K562 (cell line): ENCODE measurements at regions not wholly inside any gene's neighbourhood (a gene's known extent, or its start where the extent isn't known, plus 50 kb on each side); places are given as distances from the start of the nearest gene placed in this dataset.

Source experiments
- ATAC-seq: fragments of 200-7000 bp; cut with Tn5 transposase; 3 replicates; pipeline ENCODE4 v1.9.1; 2020; ENCODE audit warnings: moderate library complexity
- BruUV-seq: library from RNA; stranded (reverse); fragments of 400-500 nt; replicated peaks from 2 replicates; lab custom pipeline; 2021; lab: Mats Ljungman, UMichigan
- CTCF ChIA-PET: fragments of 300-600 bp; formaldehyde crosslinking; extraction: SDS; loops from one replicate; lab custom pipeline; 2021; ENCODE audit warnings: low intra/inter-chr PET ratio; lab: Yijun Ruan, JAX
- POLR2A ChIA-PET: fragments of 300-600, 350-650 bp; sonication (Branson Sonifier 250); formaldehyde crosslinking; extraction: SDS; loops from one replicate; lab custom pipeline; 2021; ENCODE audit warnings: antibody characterized with exemption, inconsistent platforms; lab: Yijun Ruan, JAX
- DNase-seq, 4 experiments: peaks; one replicate each; pipeline versions ENCODE4 v3.0.0 to v3.0.0-alpha.2; 2011 to 2018; ENCODE audit warnings: low spot score in 3 of 4, mixed read lengths in 3 of 4; ENCODE audit errors: extremely low read depth in 1 of 4
- FAIRE-seq: peaks from 2 replicates; lab custom pipeline; 2011; peaks lifted over from hg19 to GRCh38; lab: Jason Lieb, UNC
- H2AFZ ChIP-seq: 2 replicates; pipeline ENCODE4 v1.6.0; 2011; ENCODE audit warnings: low read depth, low read length, control low read depth, inconsistent platforms
- H3K27ac ChIP-seq: fragments of 200-600 bp; 3 replicates; pipeline ENCODE4 v1.8.0; 2011; ENCODE audit warnings: low read depth, mild to moderate bottlenecking, control low read depth, inconsistent platforms, low read length, moderate library complexity, mixed read lengths; ENCODE audit errors: extremely low read depth
- H3K27me3 ChIP-seq, 2 experiments: fragments of 300-600 bp in 1 of 2; 2 replicates in 1 of 2; 3 replicates in 1 of 2; pipeline versions ENCODE4 v1.6.0 to v1.8.0; 2011; ENCODE audit warnings: inconsistent platforms in 2 of 2, low read length in 2 of 2, mild to moderate bottlenecking in 1 of 2, mixed read lengths in 1 of 2, moderate library complexity in 1 of 2; ENCODE audit not compliant: control insufficient read depth in 2 of 2, insufficient read depth in 2 of 2
- H3K36me3 ChIP-seq: fragments of 300-600 bp; 3 replicates; pipeline ENCODE4 v1.8.0; 2011; ENCODE audit warnings: mild to moderate bottlenecking, low read length, inconsistent platforms; ENCODE audit not compliant: control insufficient read depth, insufficient read depth
- H3K4me1 ChIP-seq, 2 experiments: fragments of 200-600 bp in 1 of 2; replicated peaks in 1 of 2; 2 replicates in 1 of 2; 3 replicates in 1 of 2; pipeline versions ENCODE4 v1.5.1 to v1.8.0; 2011; ENCODE audit warnings: inconsistent platforms in 2 of 2, low read length in 2 of 2, mild to moderate bottlenecking in 1 of 2, mixed read lengths in 1 of 2, moderate library complexity in 1 of 2; ENCODE audit not compliant: control insufficient read depth in 2 of 2, insufficient read depth in 2 of 2
- H3K4me2 ChIP-seq: 2 replicates; pipeline ENCODE4 v1.6.1; 2011; ENCODE audit warnings: low read length, control low read depth, inconsistent platforms, mixed read lengths; ENCODE audit not compliant: insufficient read depth
- H3K4me3 ChIP-seq: fragments of 200-600 bp; sonication (generic), shearing (Covaris generic); 2 replicates; pipeline ENCODE4 v1.5.1; 2016; ENCODE audit warnings: control low read depth, inconsistent platforms
- H3K79me2 ChIP-seq: fragments of 200-600 bp; 3 replicates; pipeline ENCODE4 v1.8.0; 2011; ENCODE audit warnings: low read length, inconsistent platforms; ENCODE audit not compliant: control insufficient read depth, insufficient read depth
- H3K9ac ChIP-seq, 2 experiments: 2 replicates each; pipeline versions ENCODE4 v1.6.0 to v1.6.1; 2011; ENCODE audit warnings: low read depth in 2 of 2, low read length in 2 of 2, control low read depth in 1 of 2, inconsistent platforms in 1 of 2, mild to moderate bottlenecking in 1 of 2, mixed read lengths in 1 of 2; ENCODE audit not compliant: insufficient read depth in 1 of 2
- H3K9me1 ChIP-seq: one replicate; pipeline ENCODE4 v1.6.0; 2011; ENCODE audit warnings: inconsistent platforms, mild to moderate bottlenecking, low read length, moderate library complexity; ENCODE audit not compliant: control insufficient read depth, insufficient read depth
- H3K9me3 ChIP-seq: replicated peaks from 2 replicates; pipeline ENCODE4 v1.5.1; 2011; ENCODE audit warnings: low read depth, low read length, inconsistent platforms; ENCODE audit not compliant: control insufficient read depth, insufficient read depth
- H4K20me1 ChIP-seq: replicated peaks from 2 replicates; pipeline ENCODE4 v1.6.1; 2011; ENCODE audit warnings: low read length, inconsistent platforms, mixed read lengths; ENCODE audit not compliant: control insufficient read depth, insufficient read depth
- MXI1 ChIP-seq: IDR thresholded peaks from 2 replicates; pipeline ENCODE4 v1.6.1; 2011; ENCODE audit warnings: low read depth, mild to moderate bottlenecking, improper control_type of control experiment, low read length
- PHF20 ChIP-seq: fragments of 450-650 bp; IDR thresholded peaks from 2 replicates; pipeline ENCODE4 v1.6.1; 2018; ENCODE audit not compliant: partially characterized antibody
- PRMT5 ChIP-seq: sonication (generic); formaldehyde crosslinking; IDR thresholded peaks from 2 replicates; pipeline ENCODE4 v1.5.0; 2020; ENCODE audit warnings: missing genetic modification reagents
- ZFX ChIP-seq: sonication (generic); formaldehyde crosslinking; IDR thresholded peaks from 2 replicates; pipeline ENCODE4 v1.8.0; 2022; ENCODE audit warnings: mild to moderate bottlenecking, missing genetic modification reagents, moderate library complexity
- ZKSCAN3 ChIP-seq: fragments of 250-450 bp; sonication (Bioruptor Pico); IDR thresholded peaks from 2 replicates; pipeline ENCODE4 v1.4.0; 2020
- WGBS: fragments of 100-300 bp; shearing (Covaris generic); methylation state at CpG from one replicate; pipeline ENCODE4 v1.1.6; 2016; ENCODE audit warnings: low coverage, mixed read lengths; ENCODE audit not compliant: insufficient coverage; ENCODE audit errors: missing lambda C conversion rate; 5-methylcytosine and 5-hydroxymethylcytosine counted together
- in situ Hi-C: fragments of 300-500 bp; cut with MboI; formaldehyde crosslinking; loops from 4 replicates; pipeline ENCODE4 v1.15.0; 2018; ENCODE audit warnings: inconsistent platforms, mixed read lengths
- intact Hi-C: fragments of 100-400 bp; cut with micrococcal nuclease; formaldehyde crosslinking; loops from 2 replicates; pipeline ENCODE4 v1.14.2; 2022
- TF ChIP-seq, protein P1 (sequence below): sonication (generic); formaldehyde crosslinking; IDR thresholded peaks from 2 replicates; pipeline ENCODE4 v1.8.1; 2023; ENCODE audit warnings: mild to moderate bottlenecking, missing genetic modification reagents

DNA sequence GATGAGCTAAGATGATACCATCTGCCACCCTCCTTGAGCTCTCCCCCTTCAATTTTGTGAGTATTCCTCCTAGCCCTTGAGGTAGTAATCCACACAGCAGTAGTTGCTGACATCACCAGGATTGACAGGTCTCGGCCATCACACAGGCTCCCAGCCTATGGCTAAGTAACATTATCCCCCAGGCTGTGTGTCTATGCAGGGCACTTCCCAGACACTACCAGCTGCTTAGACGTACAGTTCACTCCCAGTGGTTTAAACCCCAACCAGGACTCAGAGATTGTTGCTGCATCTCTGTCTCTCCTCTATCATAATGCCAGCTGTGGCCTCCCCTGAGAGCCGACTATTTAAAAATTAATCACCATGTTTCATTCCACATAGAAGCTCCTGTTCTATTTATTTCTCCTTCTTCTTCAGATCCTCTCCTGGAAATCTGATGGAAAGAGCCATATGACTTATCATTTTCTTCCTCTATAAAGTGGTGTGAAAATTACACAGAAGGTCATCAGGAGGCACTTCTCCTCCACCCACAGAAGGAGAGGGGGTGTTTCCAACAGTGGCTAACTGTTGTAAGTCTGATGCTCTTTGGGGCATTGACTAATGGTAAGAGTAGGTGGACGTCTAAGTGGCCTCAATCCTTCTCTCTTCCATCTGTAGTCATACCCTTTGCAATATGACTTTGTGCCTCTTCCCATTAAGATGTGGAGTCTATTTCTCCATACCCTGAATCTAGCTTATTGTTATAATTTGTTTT is 396.3 kb downstream of the SETD4 start:
- no peaks in the 10 kb centered on the region for H3K4me1 ChIP-seq
- H3K27ac ChIP-seq, result no peak overlapping the region
- H3K4me2 ChIP-seq, result no peak overlapping the region
- no peaks in the 10 kb centered on the region for H3K9me1 ChIP-seq
- no TSS peak for BruUV-seq
- H3K9me3 ChIP-seq, result no peaks in the 10 kb centered on the region
- H3K27me3 ChIP-seq, result peaks cover 3 to 22% of the 10 kb centered on the region in 2 experiments; a peak in 3 of 5 replicates
- TF ChIP-seq, protein P1, sequence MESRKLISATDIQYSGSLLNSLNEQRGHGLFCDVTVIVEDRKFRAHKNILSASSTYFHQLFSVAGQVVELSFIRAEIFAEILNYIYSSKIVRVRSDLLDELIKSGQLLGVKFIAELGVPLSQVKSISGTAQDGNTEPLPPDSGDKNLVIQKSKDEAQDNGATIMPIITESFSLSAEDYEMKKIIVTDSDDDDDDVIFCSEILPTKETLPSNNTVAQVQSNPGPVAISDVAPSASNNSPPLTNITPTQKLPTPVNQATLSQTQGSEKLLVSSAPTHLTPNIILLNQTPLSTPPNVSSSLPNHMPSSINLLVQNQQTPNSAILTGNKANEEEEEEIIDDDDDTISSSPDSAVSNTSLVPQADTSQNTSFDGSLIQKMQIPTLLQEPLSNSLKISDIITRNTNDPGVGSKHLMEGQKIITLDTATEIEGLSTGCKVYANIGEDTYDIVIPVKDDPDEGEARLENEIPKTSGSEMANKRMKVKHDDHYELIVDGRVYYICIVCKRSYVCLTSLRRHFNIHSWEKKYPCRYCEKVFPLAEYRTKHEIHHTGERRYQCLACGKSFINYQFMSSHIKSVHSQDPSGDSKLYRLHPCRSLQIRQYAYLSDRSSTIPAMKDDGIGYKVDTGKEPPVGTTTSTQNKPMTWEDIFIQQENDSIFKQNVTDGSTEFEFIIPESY (CRISPR knock-in tag), result no peak
- TF ChIP-seq PHF20, result no peak
- TF ChIP-seq PRMT5, result no peak
- no peak for TF ChIP-seq ZFX (CRISPR knock-in tag)
- no peak for TF ChIP-seq MXI1
- no peak for TF ChIP-seq ZKSCAN3
- WGBS, result 1% methylated on average over 4 of the region's 4 CpGs
- POLR2A ChIA-PET, result interaction anchor here (1.3 kb wide), 1 partner anchor 14 kb away, joined by 4 read pairs; no protein-coding TSS in a partner anchor
- no peak overlapping the region for H2AFZ ChIP-seq
- in situ Hi-C loops, result no loop called here
- no peak overlapping the region for H3K4me3 ChIP-seq
- no peaks in the 10 kb centered on the region for H4K20me1 ChIP-seq
- no peak for DNase-seq
- H3K9ac ChIP-seq, result no peak overlapping the region
- no peak for FAIRE-seq
- H3K36me3 ChIP-seq, result no peaks in the 10 kb centered on the region
- H3K79me2 ChIP-seq, result no peaks in the 10 kb centered on the region
- intact Hi-C loops, result no loop called here
- ATAC-seq, result no peak
- CTCF ChIA-PET, result no interaction called here
